ENCODE measurements at regions not wholly inside any gene's neighbourhood (a gene's known extent, or its start where the extent isn't known, plus 50 kb on each side); places are given as distances from the start of the nearest gene placed in this dataset.

DNA sequence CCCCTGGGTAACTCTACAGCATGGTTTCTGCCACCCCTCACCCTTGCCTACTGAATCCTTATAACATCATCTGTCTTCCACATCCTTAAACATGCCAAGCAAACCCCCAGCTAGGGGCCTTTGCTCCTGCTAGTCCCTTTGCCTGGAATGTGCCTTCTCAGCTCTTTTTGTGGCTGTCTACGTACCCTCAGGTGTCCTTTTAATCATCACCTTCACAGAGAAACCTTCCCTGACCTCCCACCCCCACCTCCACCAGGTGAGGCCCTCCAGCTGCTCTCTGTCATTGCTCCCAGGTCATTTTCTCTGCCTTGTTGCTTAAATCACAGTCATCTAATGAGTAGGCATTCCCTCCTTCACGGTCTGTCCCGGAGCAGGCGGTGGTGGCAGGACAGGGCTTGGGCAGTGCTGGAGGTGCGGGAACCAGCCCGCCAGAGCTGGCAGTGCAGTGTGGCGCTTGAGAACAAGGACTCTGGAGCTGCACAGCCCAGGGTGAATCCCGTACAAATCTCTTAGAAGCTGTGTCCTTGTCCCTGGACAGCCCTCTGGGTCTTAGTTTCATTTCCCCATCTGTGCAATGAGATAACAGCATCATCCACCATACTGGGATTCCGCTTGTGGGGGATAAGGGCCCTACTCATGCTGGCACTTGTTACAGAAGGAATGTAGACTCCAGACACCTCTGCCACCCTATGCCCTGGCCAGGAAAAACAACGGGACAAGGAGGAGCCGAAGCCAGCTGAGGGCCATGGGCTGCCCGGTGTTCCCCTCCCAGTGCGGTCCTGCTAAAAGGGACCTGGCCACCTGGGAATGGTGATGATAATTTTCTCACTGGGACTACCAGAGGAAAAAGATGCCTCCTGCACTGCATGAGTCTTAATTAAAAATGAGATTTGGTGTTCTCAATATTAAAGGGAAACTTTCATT lies 52.1 kb upstream of the IQSEC1 start:
- no peak for TF ChIP-seq POLR2A (IDR thresholded peaks at IDR 0.05)
- TF ChIP-seq, protein P1, sequence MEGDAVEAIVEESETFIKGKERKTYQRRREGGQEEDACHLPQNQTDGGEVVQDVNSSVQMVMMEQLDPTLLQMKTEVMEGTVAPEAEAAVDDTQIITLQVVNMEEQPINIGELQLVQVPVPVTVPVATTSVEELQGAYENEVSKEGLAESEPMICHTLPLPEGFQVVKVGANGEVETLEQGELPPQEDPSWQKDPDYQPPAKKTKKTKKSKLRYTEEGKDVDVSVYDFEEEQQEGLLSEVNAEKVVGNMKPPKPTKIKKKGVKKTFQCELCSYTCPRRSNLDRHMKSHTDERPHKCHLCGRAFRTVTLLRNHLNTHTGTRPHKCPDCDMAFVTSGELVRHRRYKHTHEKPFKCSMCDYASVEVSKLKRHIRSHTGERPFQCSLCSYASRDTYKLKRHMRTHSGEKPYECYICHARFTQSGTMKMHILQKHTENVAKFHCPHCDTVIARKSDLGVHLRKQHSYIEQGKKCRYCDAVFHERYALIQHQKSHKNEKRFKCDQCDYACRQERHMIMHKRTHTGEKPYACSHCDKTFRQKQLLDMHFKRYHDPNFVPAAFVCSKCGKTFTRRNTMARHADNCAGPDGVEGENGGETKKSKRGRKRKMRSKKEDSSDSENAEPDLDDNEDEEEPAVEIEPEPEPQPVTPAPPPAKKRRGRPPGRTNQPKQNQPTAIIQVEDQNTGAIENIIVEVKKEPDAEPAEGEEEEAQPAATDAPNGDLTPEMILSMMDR (IDR thresholded peaks at IDR 0.05), result no peak

Data from right lobe of liver (tissue), 4 donors.